MM.1S (cell line): ENCODE measurements at regions not wholly inside any gene's neighbourhood (a gene's known extent, or its start where the extent isn't known, plus 50 kb on each side); places are given as distances from the start of the nearest gene placed in this dataset.
"Not testable (repeated sequence)": the region's sequence is repeated elsewhere in the genome, so short reads cannot be mapped to it uniquely, and the experiment has no call there.

ENCODE experiments used
- DNase-seq: peaks from one replicate; pipeline ENCODE4 v3.0.0-alpha.2; 2015
- H2AFZ ChIP-seq: fragments of 300-600 bp; sonication (generic); 2 replicates; pipeline ENCODE4 v1.6.0; 2016; ENCODE audit warnings: antibody characterized with exemption, low read length
- H3F3A ChIP-seq: fragments of 300-600 bp; sonication (generic); 2 replicates; pipeline ENCODE4 v1.6.1; 2016; ENCODE audit warnings: mild to moderate bottlenecking, antibody characterized with exemption, low read length, moderate library complexity, mixed read lengths; ENCODE audit not compliant: insufficient read depth
- H3K27ac ChIP-seq: fragments of 300-600 bp; sonication (generic); 2 replicates; pipeline ENCODE4 v1.5.1; 2016; ENCODE audit warnings: mild to moderate bottlenecking, low read length
- H3K27me3 ChIP-seq: fragments of 300-600 bp; sonication (generic); replicated peaks from 2 replicates; pipeline ENCODE4 v1.6.0; 2016; ENCODE audit warnings: low read length; ENCODE audit not compliant: insufficient read depth
- H3K36me3 ChIP-seq: fragments of 300-600 bp; sonication (generic); replicated peaks from 2 replicates; pipeline ENCODE4 v1.6.1; 2016; ENCODE audit warnings: mild to moderate bottlenecking, low read length, mixed read lengths; ENCODE audit not compliant: insufficient read depth
- H3K4me1 ChIP-seq: fragments of 300-600 bp; sonication (generic); 2 replicates; pipeline ENCODE4 v1.6.1; 2016; ENCODE audit warnings: low read length, mixed read lengths
- H3K4me2 ChIP-seq: fragments of 300-600 bp; sonication (generic); 2 replicates; pipeline ENCODE4 v1.6.0; 2016; ENCODE audit warnings: low read depth, low read length
- H3K4me3 ChIP-seq: fragments of 300-600 bp; sonication (generic); 2 replicates; pipeline ENCODE4 v1.5.1; 2016; ENCODE audit warnings: low read length, mixed read lengths
- H3K79me2 ChIP-seq: fragments of 300-600 bp; sonication (generic); 2 replicates; pipeline ENCODE4 v1.6.1; 2016; ENCODE audit warnings: mixed run types, low read length, mixed read lengths
- H3K9ac ChIP-seq: fragments of 300-600 bp; sonication (generic); 2 replicates; pipeline ENCODE4 v1.6.1; 2016; ENCODE audit warnings: low read length, mixed read lengths
- H3K9me2 ChIP-seq: fragments of 300-600 bp; sonication (generic); replicated peaks from 2 replicates; pipeline ENCODE4 v1.6.1; 2016; ENCODE audit warnings: mild to moderate bottlenecking, low read length, mixed read lengths; ENCODE audit not compliant: insufficient read depth
- H3K9me3 ChIP-seq: fragments of 300-600 bp; sonication (generic); replicated peaks from 2 replicates; pipeline ENCODE4 v1.6.1; 2016; ENCODE audit warnings: mild to moderate bottlenecking, low read length, mixed read lengths; ENCODE audit not compliant: insufficient read depth
- H4K20me1 ChIP-seq: fragments of 300-600 bp; sonication (generic); 2 replicates; pipeline ENCODE4 v1.6.1; 2016; ENCODE audit warnings: mild to moderate bottlenecking, low read length, moderate library complexity, mixed read lengths; ENCODE audit not compliant: insufficient read depth
- EZH2 ChIP-seq: fragments of 300-600 bp; sonication (generic); optimal IDR thresholded peaks from 2 replicates; pipeline ENCODE3; 2017; ENCODE audit warnings: low read depth, mild to moderate bottlenecking, antibody characterized with exemption, low read length, mixed read lengths
- EZH2phosphoT487 ChIP-seq: fragments of 300-600 bp; sonication (generic); IDR thresholded peaks from 2 replicates; pipeline ENCODE4 v1.6.1; 2018; ENCODE audit warnings: antibody characterized with exemption, low read length
- TF ChIP-seq, protein P1 (sequence below): fragments of 300-600 bp; sonication (generic); IDR thresholded peaks from 2 replicates; pipeline ENCODE4 v1.5.1; 2016; ENCODE audit warnings: antibody characterized with exemption, low read length, mixed read lengths

DNA sequence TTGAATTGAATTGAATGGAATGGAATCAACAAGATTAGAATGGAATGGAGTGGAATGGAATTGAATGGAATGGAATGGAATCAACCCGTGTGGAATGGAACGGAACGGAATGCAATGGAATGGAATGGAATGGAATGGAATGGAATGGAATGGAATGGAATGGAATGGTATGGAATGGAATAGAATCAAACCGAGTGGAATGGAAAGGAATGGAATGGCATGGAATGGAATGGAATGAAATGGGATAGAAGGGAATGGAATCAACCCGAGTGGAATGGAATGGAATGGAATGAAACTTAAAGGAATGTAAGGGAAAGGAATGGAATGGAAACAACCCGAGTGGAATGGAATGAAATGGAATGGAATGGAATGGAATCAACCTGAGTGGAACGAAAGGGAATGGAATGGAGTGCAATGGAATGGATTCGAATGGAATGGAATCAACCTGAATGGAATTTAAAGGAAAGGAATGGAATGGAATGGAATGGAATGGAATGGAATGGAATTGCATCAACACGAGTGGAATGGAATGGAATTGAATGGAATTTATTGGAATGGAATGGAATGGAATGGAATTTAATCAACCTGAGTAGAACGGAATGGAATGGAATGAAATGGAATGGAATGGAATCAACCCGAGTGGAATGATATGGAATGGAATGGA lies 1146.6 kb downstream of the RPIA start:
- Histone ChIP-seq H2AFZ (no peak overlapping the region), H3K9me2 (no peaks in the 10 kb centered on the region), H3K27me3 (no peaks in the 10 kb centered on the region), H3K27ac (no peak overlapping the region), H4K20me1 (no peaks in the 10 kb centered on the region), H3K4me3 (no peak overlapping the region), H3K9me3 (0 out of 2 replicates have a peak, but pooled peaks cover 3% of the 10 kb centered on the region), H3F3A (no peaks in the 10 kb centered on the region), H3K4me2 (no peak overlapping the region), H3K9ac (no peak overlapping the region), H3K4me1 (no peaks in the 10 kb centered on the region), H3K36me3 (no peaks in the 10 kb centered on the region), H3K79me2 (no peaks in the 10 kb centered on the region)
- DNase-seq, result no peak
- TF ChIP-seq, protein P1, sequence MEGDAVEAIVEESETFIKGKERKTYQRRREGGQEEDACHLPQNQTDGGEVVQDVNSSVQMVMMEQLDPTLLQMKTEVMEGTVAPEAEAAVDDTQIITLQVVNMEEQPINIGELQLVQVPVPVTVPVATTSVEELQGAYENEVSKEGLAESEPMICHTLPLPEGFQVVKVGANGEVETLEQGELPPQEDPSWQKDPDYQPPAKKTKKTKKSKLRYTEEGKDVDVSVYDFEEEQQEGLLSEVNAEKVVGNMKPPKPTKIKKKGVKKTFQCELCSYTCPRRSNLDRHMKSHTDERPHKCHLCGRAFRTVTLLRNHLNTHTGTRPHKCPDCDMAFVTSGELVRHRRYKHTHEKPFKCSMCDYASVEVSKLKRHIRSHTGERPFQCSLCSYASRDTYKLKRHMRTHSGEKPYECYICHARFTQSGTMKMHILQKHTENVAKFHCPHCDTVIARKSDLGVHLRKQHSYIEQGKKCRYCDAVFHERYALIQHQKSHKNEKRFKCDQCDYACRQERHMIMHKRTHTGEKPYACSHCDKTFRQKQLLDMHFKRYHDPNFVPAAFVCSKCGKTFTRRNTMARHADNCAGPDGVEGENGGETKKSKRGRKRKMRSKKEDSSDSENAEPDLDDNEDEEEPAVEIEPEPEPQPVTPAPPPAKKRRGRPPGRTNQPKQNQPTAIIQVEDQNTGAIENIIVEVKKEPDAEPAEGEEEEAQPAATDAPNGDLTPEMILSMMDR, result no peak
- no peak for TF ChIP-seq EZH2phosphoT487
- no peak for TF ChIP-seq EZH2

- not testable (repeated sequence) for H3K36me3 ChIP-seq, H3K9ac ChIP-seq, DNase-seq
These were observed 1148.7 kb downstream of the RPIA start for GRCh38 chr2:89840175-89840574.

DNA sequence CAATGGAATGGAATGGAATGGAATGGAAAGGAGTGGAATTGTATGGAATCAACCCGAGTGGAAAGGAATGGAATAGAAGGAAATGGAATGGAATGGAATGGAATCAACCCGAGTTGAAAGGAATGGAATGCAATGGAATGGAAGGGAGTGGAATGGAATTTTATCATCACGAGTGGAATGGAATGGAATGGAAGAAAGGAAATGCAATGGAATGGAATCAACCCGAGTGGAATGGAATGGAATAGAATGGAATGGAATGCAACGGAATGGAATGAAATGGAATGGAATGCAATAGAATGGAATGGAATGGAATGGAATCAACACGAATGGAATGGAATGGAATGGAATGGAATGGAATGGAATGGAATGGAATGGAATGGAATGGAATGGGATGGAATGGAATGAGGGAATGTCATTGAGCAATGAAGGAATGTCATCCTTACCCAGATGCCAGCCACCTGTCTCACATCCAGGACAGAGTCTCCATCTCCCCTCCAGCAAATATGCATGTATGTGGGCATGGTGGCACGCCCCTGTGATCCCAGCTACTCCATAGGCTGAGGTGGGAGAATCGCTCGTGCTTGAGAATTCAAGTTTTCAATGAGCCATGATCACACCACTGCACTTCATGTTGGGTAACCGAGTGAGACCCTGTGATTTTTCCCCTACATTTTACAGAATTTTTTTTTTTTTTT lies 1149.5 kb downstream of the RPIA start:
- not testable (repeated sequence) for H4K20me1 ChIP-seq, H2AFZ ChIP-seq, H3K9ac ChIP-seq, DNase-seq, H3K4me3 ChIP-seq, H3K4me2 ChIP-seq, H3K4me1 ChIP-seq, H3K79me2 ChIP-seq, H3K27me3 ChIP-seq, H3K27ac ChIP-seq, H3F3A ChIP-seq, H3K9me2 ChIP-seq, H3K9me3 ChIP-seq, H3K36me3 ChIP-seq

More at GRCh38 chr2:89840175-89840574, 1148.7 kb downstream of the RPIA start:
- not testable (repeated sequence) for H3K9me3 ChIP-seq, H3K27me3 ChIP-seq, H2AFZ ChIP-seq, H3K9me2 ChIP-seq, H3K4me3 ChIP-seq, H3F3A ChIP-seq, H3K79me2 ChIP-seq, H3K27ac ChIP-seq, H3K4me2 ChIP-seq, H3K4me1 ChIP-seq, H4K20me1 ChIP-seq

- H3K27ac ChIP-seq, result no peak overlapping the region
- H3K4me3 ChIP-seq, result no peak overlapping the region
- H2AFZ ChIP-seq, result no peak overlapping the region
- no peaks in the 10 kb centered on the region for H3K27me3 ChIP-seq
- H3K36me3 ChIP-seq, result no peaks in the 10 kb centered on the region
- no peak overlapping the region for H3K9ac ChIP-seq
- H3K79me2 ChIP-seq, result no peaks in the 10 kb centered on the region
- TF ChIP-seq, protein P1, result no peak
- TF ChIP-seq EZH2 (no peak), EZH2phosphoT487 (no peak)
- 0 out of 2 replicates have a peak, but pooled peaks cover 3% of the 10 kb centered on the region for H3K9me3 ChIP-seq
- no peaks in the 10 kb centered on the region for H3F3A ChIP-seq
- H4K20me1 ChIP-seq, result no peaks in the 10 kb centered on the region
- H3K9me2 ChIP-seq, result no peaks in the 10 kb centered on the region
- H3K4me1 ChIP-seq, result no peaks in the 10 kb centered on the region
- H3K4me2 ChIP-seq, result no peak overlapping the region
- DNase-seq, result no peak
These were observed 1150.0 kb downstream of the RPIA start for GRCh38 chr2:89841476-89841840.
